IPS-NIHi11 (cell line): ENCODE measurements at regions not wholly inside any gene's neighbourhood (a gene's known extent, or its start where the extent isn't known, plus 50 kb on each side); places are given as distances from the start of the nearest gene placed in this dataset.
"Not testable (repeated sequence)": the region's sequence is repeated elsewhere in the genome, so short reads cannot be mapped to it uniquely, and the experiment has no call there.

Experiments used
- DNase-seq: peaks from one replicate; pipeline ENCODE4 v3.0.0; 2012; ENCODE audit warnings: mixed read lengths, low spot score

GRCh38 chr7:118418433-118418832 lies 193.9 kb downstream of the ANKRD7 start:
- no peak for DNase-seq

DNA sequence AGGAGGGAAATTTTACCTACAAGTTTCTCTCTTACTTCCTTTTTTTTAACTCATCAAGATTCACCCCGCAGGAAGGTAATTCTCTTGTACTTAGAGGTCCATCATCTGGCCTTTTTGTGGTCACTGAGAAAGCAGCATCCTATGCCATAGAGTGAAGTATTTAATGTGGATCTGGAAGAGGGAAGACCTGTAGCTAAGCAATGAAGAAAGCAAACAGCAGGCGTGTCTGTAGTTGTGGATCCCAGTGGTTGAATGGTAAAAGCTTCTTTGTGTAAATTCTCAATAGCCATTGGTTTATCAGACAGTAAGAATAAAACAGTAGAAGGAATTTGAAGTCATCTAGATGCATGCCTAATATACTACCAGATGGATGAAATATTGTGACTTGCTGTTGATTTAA lies 196.4 kb downstream of the ANKRD7 start:
- no peak for DNase-seq

DNA sequence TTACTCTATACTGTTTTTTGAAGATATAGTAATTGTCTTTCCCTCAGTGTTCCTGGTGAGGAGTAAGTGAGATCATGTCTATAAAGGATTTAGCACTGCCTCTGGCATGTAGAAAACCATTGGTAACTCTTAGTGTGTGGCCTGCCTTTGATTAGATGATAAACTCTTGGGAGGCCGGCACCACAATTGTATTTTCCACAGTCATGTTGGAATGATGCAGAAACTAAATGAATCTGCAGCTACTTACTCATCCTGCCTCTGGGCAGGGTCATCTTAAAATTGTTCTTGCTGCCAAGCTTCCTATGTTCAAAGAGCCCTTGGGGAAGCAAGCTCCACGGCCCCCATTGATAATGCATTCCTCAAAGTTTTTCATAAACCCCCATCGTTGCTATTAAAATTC lies 204.6 kb downstream of the ANKRD7 start:
- DNase-seq, result no peak

DNA sequence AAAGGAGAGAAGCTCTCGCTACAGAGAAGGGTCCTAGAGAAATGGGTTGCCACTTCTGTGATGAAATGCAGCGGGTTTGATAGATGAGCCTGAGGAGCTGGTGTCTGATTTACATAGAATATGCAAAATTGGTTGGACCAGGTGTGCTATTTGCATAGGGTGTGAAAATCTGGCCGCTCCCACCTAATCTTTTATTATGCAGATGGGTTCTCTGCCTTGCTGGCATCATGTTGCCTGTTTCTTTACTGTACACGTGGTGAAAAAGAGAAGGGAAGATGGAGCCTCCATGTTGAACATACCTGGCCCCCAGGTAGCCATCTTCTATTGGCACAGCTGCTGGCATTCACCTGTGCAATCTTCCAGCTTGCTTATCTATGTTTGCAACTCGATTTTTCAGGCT lies 212.2 kb downstream of the ANKRD7 start:
- no peak for DNase-seq

DNA sequence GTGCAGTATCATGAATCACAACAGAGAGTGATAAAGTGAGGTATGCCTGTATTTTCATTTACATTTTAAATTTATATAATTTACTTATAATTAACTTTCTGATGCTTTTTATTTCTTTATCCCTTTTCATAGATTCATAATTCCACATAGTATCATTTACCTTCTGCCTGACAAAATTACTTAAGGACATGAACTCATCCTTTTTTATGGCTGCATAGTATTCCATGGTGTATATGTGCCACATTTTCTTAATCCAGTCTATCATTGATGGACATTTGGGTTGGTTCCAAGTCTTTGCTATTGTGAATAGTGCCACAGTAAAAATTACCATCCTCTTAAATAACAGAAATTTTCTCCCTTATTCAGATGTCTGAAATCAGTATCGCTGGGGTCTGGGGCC lies 224.5 kb downstream of the ANKRD7 start:
- not testable (repeated sequence) for DNase-seq

- DNase-seq, result no peak
Observed at GRCh38 chr7:118449797-118450567, 225.5 kb downstream of the ANKRD7 start.

GRCh38 chr7:118452128-118452527 lies 227.6 kb downstream of the ANKRD7 start:
- no peak for DNase-seq

- DNase-seq, result no peak
Observed at GRCh38 chr7:118467381-118467780, 242.9 kb downstream of the ANKRD7 start.

DNA sequence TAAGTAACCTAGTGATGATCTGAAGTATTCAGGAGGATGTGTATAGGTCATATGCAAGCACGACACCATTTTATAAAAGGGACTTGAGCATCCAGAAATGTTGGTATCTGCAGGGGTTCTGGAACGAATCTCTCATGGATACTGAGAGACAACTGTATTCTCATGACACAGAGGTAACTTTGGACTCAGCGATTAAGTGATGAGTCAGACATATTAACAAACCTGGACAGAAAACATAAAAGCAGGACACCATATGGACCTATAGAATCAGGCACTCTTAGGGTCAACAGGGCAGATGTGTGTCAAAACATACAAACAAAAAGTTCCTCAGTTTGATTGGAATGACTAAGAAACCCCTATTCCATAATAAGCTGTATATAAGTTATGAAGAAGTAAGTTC lies 248.1 kb downstream of the ANKRD7 start:
- no peak for DNase-seq

DNA sequence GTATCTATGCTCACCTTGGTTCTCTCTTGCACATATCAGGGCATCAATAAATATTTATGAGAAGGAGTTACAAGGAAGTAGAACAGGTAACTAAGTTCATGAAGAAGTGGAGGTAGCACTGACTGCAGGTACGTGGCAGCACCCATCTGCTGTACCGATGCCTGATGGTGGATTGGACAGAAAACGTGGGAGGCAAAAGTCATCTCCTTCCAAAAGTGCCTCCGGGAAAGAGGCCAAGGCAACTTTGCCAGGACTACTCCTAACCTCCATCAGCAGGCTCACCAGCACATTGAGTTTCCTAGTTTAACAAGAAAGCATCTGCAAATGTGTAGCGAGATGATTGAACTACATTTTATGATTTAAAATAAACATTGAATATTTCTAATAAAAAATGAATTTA lies 248.8 kb downstream of the ANKRD7 start:
- DNase-seq, result no peak

DNA sequence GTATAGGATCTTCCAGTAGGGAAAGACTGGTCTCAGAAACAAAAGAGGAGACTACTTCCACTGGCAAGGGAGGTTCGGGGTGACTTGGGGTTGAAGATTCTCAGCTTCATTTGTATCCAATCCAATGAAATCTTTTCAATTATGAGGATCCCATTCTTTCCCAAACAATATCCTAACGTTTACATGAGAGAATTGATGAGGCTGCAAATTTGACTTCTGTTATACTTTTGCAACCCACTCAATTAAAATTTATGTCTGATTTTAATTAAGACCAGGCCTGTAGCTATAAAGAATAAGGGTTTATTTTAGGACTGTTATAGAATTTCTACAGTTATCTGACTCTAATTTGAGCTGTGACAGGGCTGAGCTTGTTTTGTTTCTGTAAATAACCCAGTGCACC lies 251.5 kb downstream of the ANKRD7 start:
- no peak for DNase-seq

DNA sequence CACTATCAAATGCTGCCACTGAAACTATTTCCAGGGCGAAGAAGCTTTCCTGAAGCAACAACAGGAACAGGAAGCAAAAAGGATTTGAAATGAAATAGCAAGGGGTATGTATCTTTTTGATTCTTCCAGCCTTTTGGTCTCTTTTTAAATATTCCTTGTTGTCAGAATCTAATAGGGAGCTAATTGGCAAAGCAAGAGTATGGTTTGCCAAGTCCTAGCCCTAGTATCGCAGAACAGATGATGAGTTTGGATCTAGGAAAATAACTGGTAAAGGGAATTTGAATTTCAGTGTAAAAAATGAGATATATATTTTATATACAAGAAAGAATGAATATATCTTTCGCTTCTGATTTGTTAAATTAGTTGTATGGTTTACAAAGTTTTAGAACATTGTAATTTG lies 252.5 kb downstream of the ANKRD7 start:
- no peak for DNase-seq

- DNase-seq, result no peak
Observed at GRCh38 chr7:118478236-118478635, 253.7 kb downstream of the ANKRD7 start.

GRCh38 chr7:118478931-118479330 lies 254.4 kb downstream of the ANKRD7 start:
- DNase-seq, result no peak

GRCh38 chr7:118492466-118492865 lies 268.0 kb downstream of the ANKRD7 start:
- no peak for DNase-seq

- DNase-seq, result no peak
Observed at GRCh38 chr7:118496138-118496644, 271.7 kb downstream of the ANKRD7 start.

- DNase-seq, result no peak
Observed at GRCh38 chr7:118502235-118502634, 277.7 kb downstream of the ANKRD7 start.

- no peak for DNase-seq
Observed at GRCh38 chr7:118511146-118511545, 286.6 kb downstream of the ANKRD7 start.

GRCh38 chr7:118517275-118517674 lies 292.8 kb downstream of the ANKRD7 start:
- no peak for DNase-seq

GRCh38 chr7:118525020-118525419 lies 300.5 kb downstream of the ANKRD7 start:
- no peak for DNase-seq

DNA sequence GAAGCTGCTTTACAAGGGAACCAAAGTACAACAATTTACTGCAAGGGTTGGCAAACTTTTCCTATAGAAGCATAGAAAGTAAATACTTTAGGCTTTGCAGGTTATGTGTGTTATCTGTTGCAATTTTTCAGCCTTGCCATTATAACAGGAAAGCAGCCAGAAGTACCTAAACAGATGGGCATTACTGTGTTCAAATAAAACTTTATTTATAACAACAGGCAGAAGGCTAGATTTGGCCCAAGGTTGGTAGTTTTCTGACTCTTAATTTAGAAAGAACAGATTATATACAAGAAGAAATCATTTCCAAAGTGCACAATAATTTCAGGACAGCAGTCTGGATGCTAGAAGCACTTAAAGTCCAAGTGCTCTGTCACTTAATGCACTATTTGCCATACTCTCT lies 307.1 kb downstream of the ANKRD7 start:
- no peak for DNase-seq

DNA sequence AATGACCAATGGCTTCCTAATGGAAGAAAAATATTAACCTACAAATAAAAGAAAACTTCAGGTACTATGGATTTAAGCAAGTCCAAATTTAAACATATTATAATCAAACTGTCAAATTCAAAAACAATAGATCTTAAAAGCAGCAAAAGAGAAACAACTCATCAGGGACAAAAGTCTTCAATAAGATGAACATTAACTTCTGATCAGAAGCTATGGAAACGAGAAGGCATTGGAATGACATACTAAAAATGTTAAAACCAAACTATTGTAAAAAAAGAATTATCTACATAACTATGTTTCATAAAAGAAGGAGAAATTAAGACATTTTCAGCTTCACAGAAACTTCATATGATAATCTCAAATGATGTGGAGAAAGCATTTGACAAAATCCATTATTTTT lies 334.7 kb downstream of the ANKRD7 start:
- no peak for DNase-seq

GRCh38 chr7:118563311-118563710 lies 338.8 kb downstream of the ANKRD7 start:
- DNase-seq, result no peak

DNA sequence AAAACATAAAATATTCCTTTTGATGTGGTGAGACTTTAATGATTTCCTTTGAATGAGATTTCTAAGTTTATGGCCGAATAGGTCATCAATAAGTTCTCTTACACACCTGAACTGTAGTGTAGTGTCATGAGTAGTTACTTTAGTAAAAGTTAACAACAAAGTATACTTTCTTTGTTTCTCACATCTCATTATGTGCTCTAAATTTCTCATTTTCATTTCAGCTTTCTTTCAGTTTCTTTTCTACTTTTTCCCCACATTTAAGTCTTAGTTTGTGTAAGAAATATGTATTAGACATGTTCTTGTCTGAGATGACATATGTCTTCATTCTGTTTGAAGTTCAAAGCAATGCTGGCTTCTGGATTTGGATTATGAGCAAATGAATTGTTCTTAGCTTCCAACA lies 348.1 kb downstream of the ANKRD7 start:
- no peak for DNase-seq
